ENCODE measurements at regions not wholly inside any gene's neighbourhood (a gene's known extent, or its start where the extent isn't known, plus 50 kb on each side); places are given as distances from the start of the nearest gene placed in this dataset.
"Not testable (repeated sequence)": the region's sequence is repeated elsewhere in the genome, so short reads cannot be mapped to it uniquely, and the experiment has no call there.

GRCh38 chr5:71790433-71790832, 71.4 kb downstream of the CARTPT start:
- Histone ChIP-seq H3K79me2 (ENCODE audit: insufficient read depth, low read length) (no peaks in the 10 kb centered on the region), H3K9ac (ENCODE audit: low read length) (no peak overlapping the region), H3K4me2 (ENCODE audit: low read length) (no peak overlapping the region), H3F3A (ENCODE audit: insufficient read depth, low read length) (no peaks in the 10 kb centered on the region), H3K4me1 (ENCODE audit: insufficient read depth, low read length, severe bottlenecking) (no peaks in the 10 kb centered on the region), H4K20me1 (ENCODE audit: insufficient read depth, low read length) (no peaks in the 10 kb centered on the region), H3K36me3 (ENCODE audit: insufficient read depth, low read length) (no peaks in the 10 kb centered on the region), H2AFZ (ENCODE audit: low read length) (no peak overlapping the region), H3K9me2 (ENCODE audit: low read depth, low read length) (no peaks in the 10 kb centered on the region), H3K27ac (ENCODE audit: low read depth, low read length, poor library complexity, severe bottlenecking) (no peak overlapping the region), H3K4me3 (ENCODE audit: low read depth, low read length, poor library complexity, severe bottlenecking) (no peak overlapping the region), H3K27me3 (ENCODE audit: insufficient read depth, low read length) (no peaks in the 10 kb centered on the region), H3K9me3 (ENCODE audit: low read length) (no peaks in the 10 kb centered on the region)
- no peak for TF ChIP-seq EZH2 (IDR thresholded peaks at IDR 0.05; ENCODE audit: borderline replicate concordance, low read length)
- no peak for TF ChIP-seq CTCF (IDR thresholded peaks at IDR 0.05; ENCODE audit: low read length)

GRCh38 chr5:71792041-71792440, 73.0 kb downstream of the CARTPT start:
- not testable (repeated sequence) for H3K4me1 ChIP-seq (ENCODE audit: insufficient read depth, low read length, severe bottlenecking); H3K36me3 ChIP-seq (ENCODE audit: insufficient read depth, low read length); H2AFZ ChIP-seq (ENCODE audit: low read length); H3K9me2 ChIP-seq (ENCODE audit: low read depth, low read length); H3F3A ChIP-seq (ENCODE audit: insufficient read depth, low read length); H3K79me2 ChIP-seq (ENCODE audit: insufficient read depth, low read length); H3K9ac ChIP-seq (ENCODE audit: low read length); H3K27me3 ChIP-seq (ENCODE audit: insufficient read depth, low read length); H4K20me1 ChIP-seq (ENCODE audit: insufficient read depth, low read length); H3K27ac ChIP-seq (ENCODE audit: low read depth, low read length, poor library complexity, severe bottlenecking); H3K4me3 ChIP-seq (ENCODE audit: low read depth, low read length, poor library complexity, severe bottlenecking); H3K4me2 ChIP-seq (ENCODE audit: low read length); H3K9me3 ChIP-seq (ENCODE audit: low read length)

GRCh38 chr5:71794061-71794695, 75.1 kb downstream of the CARTPT start:
- no peak overlapping the region for H3K27ac ChIP-seq (ENCODE audit: low read depth, low read length, poor library complexity, severe bottlenecking)
- no peaks in the 10 kb centered on the region for H3K36me3 ChIP-seq (ENCODE audit: insufficient read depth, low read length)
- no peaks in the 10 kb centered on the region for H3F3A ChIP-seq (ENCODE audit: insufficient read depth, low read length)
- H3K9me3 ChIP-seq (ENCODE audit: low read length): no peaks in the 10 kb centered on the region
- no peak overlapping the region for H2AFZ ChIP-seq (ENCODE audit: low read length)
- no peaks in the 10 kb centered on the region for H3K79me2 ChIP-seq (ENCODE audit: insufficient read depth, low read length)
- TF ChIP-seq EZH2 (IDR thresholded peaks at IDR 0.05; ENCODE audit: borderline replicate concordance, low read length) (no peak), CTCF (IDR thresholded peaks at IDR 0.05; ENCODE audit: low read length) (no peak)
- H3K4me2 ChIP-seq (ENCODE audit: low read length): no peak overlapping the region
- H3K9ac ChIP-seq (ENCODE audit: low read length): no peak overlapping the region
- H3K4me3 ChIP-seq (ENCODE audit: low read depth, low read length, poor library complexity, severe bottlenecking): no peak overlapping the region
- no peaks in the 10 kb centered on the region for H3K4me1 ChIP-seq (ENCODE audit: insufficient read depth, low read length, severe bottlenecking)
- no peaks in the 10 kb centered on the region for H4K20me1 ChIP-seq (ENCODE audit: insufficient read depth, low read length)
- no peaks in the 10 kb centered on the region for H3K9me2 ChIP-seq (ENCODE audit: low read depth, low read length)
- H3K27me3 ChIP-seq (ENCODE audit: insufficient read depth, low read length): no peaks in the 10 kb centered on the region

- no peaks in the 10 kb centered on the region for H3F3A ChIP-seq (ENCODE audit: insufficient read depth, low read length)
Observed at GRCh38 chr5:71802673-71803072, 83.6 kb downstream of the CARTPT start.

More at GRCh38 chr5:71802673-71803072, 83.6 kb downstream of the CARTPT start:
- Histone ChIP-seq H3K27ac (ENCODE audit: low read depth, low read length, poor library complexity, severe bottlenecking) (no peak overlapping the region), H3K9ac (ENCODE audit: low read length) (no peak overlapping the region), H3K9me3 (ENCODE audit: low read length) (no peaks in the 10 kb centered on the region), H4K20me1 (ENCODE audit: insufficient read depth, low read length) (no peaks in the 10 kb centered on the region), H3K4me3 (ENCODE audit: low read depth, low read length, poor library complexity, severe bottlenecking) (no peak overlapping the region), H3K4me2 (ENCODE audit: low read length) (no peak overlapping the region), H3K4me1 (ENCODE audit: insufficient read depth, low read length, severe bottlenecking) (no peaks in the 10 kb centered on the region), H3K36me3 (ENCODE audit: insufficient read depth, low read length) (no peaks in the 10 kb centered on the region), H3K27me3 (ENCODE audit: insufficient read depth, low read length) (no peaks in the 10 kb centered on the region), H2AFZ (ENCODE audit: low read length) (no peak overlapping the region), H3K9me2 (ENCODE audit: low read depth, low read length) (no peaks in the 10 kb centered on the region), H3K79me2 (ENCODE audit: insufficient read depth, low read length) (no peaks in the 10 kb centered on the region)
- TF ChIP-seq EZH2 (IDR thresholded peaks at IDR 0.05; ENCODE audit: borderline replicate concordance, low read length) (no peak), CTCF (IDR thresholded peaks at IDR 0.05; ENCODE audit: low read length) (no peak)

All from OCI-LY1 (cell line).